ENCODE measurements at regions not wholly inside any gene's neighbourhood (a gene's known extent, or its start where the extent isn't known, plus 50 kb on each side); places are given as distances from the start of the nearest gene placed in this dataset.

DNA sequence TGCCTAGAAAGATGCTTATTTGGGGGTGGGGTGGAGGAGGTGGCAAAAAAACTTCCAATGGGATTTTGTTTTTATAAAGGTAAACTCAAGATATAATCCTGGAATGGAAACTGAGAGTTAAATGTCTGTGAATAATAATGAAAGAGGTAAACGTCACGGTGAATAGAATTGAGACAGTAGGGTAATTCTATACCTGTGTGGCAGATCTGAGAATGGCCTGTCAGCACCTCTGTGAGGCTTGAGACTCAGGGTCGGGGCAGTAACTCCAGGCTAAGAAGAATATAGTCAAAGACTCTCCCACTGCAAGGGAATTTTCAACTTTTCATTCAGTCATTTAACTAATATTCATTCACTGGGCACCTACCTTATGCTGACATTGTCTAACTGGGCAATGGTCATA lies 581.2 kb upstream of the ZNF608 start:
- DNase-seq (ENCODE audit: low read depth), result no peak
- H3K4me3 ChIP-seq (replicated peaks; ENCODE audit: low read depth, low read length), result no peak overlapping the region
- TF ChIP-seq, protein P1, sequence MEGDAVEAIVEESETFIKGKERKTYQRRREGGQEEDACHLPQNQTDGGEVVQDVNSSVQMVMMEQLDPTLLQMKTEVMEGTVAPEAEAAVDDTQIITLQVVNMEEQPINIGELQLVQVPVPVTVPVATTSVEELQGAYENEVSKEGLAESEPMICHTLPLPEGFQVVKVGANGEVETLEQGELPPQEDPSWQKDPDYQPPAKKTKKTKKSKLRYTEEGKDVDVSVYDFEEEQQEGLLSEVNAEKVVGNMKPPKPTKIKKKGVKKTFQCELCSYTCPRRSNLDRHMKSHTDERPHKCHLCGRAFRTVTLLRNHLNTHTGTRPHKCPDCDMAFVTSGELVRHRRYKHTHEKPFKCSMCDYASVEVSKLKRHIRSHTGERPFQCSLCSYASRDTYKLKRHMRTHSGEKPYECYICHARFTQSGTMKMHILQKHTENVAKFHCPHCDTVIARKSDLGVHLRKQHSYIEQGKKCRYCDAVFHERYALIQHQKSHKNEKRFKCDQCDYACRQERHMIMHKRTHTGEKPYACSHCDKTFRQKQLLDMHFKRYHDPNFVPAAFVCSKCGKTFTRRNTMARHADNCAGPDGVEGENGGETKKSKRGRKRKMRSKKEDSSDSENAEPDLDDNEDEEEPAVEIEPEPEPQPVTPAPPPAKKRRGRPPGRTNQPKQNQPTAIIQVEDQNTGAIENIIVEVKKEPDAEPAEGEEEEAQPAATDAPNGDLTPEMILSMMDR (IDR thresholded peaks at IDR 0.05; ENCODE audit: low read length, missing control alignments), result no peak

DNA sequence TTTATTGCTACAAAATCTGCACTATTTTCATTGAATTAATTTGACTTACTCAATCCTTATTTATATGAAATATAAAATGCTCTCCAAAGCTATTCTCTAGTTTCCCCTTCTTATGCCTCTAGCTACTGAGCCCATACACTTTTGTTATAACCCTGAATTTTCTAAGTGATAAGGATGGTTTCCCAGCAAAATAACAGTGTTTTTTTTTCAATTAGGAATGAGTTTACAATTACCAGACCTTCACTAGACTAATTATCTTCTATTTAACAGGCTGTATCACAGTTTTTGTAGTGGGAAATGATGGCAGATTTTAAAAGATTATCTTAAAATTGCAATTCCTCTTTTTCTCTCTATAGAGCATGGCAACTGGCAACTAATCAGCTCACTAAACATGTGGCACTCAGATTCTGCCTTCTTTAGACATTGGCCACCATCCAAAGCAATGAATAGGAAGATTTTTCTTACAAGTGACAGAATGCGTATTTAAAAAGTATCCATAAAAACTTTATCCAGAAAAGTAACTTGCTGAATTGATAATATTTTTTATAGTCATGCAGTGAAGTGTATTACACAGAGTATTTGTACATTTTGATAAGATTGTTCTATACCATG lies 585.7 kb upstream of the ZNF608 start:
- DNase-seq (ENCODE audit: low read depth), result no peak
- TF ChIP-seq, protein P1 (IDR thresholded peaks at IDR 0.05; ENCODE audit: low read length, missing control alignments), result no peak
- no peak overlapping the region for H3K4me3 ChIP-seq (replicated peaks; ENCODE audit: low read depth, low read length)

- TF ChIP-seq, protein P1 (IDR thresholded peaks at IDR 0.05; ENCODE audit: low read length, missing control alignments), result no peak
- no peak for DNase-seq (ENCODE audit: low read depth)
Measured at GRCh38 chr5:125333416-125333815, 587.0 kb upstream of the ZNF608 start.

DNA sequence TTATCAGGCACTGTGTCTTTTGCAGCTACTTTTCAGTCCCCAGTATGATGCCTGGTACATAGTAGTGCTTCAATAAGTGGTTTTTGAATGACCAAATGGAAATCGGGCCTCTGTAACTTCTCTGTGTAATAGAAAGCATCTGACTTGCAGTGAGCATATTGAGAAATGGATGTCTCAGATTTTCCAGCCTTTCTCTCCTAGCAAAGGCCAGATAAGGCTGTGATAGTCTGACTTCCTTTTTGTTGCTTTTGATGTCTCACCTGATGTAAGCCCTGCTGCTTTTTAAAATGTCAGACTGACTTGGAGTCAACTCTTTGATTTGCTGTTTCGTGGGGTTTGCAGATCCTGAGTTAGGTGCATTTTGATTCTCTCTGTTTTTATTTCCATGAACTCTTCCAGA lies 590.0 kb upstream of the ZNF608 start:
- no peak overlapping the region for H3K4me3 ChIP-seq (replicated peaks; ENCODE audit: low read depth, low read length)
- no peak for DNase-seq (ENCODE audit: low read depth)
- TF ChIP-seq, protein P1 (IDR thresholded peaks at IDR 0.05; ENCODE audit: low read length, missing control alignments), result no peak

More at GRCh38 chr5:125333416-125333815, 587.0 kb upstream of the ZNF608 start:
- H3K4me3 ChIP-seq (replicated peaks; ENCODE audit: low read depth, low read length), result no peak overlapping the region

- TF ChIP-seq, protein P1 (IDR thresholded peaks at IDR 0.05; ENCODE audit: low read length, missing control alignments), result no peak
- no peak for DNase-seq (ENCODE audit: low read depth)
Measured at GRCh38 chr5:125337294-125337693, 590.9 kb upstream of the ZNF608 start.

GRCh38 chr5:125338440-125339174 lies 592.2 kb upstream of the ZNF608 start:
- TF ChIP-seq, protein P1 (IDR thresholded peaks at IDR 0.05; ENCODE audit: low read length, missing control alignments), result peak; percentile 24
- no peak overlapping the region for H3K4me3 ChIP-seq (replicated peaks; ENCODE audit: low read depth, low read length)
- DNase-seq (ENCODE audit: low read depth), result peak; percentile 42

More at GRCh38 chr5:125337294-125337693, 590.9 kb upstream of the ZNF608 start:
- no peak overlapping the region for H3K4me3 ChIP-seq (replicated peaks; ENCODE audit: low read depth, low read length)
